PC-3 (cell line): ENCODE measurements at regions not wholly inside any gene's neighbourhood (a gene's known extent, or its start where the extent isn't known, plus 50 kb on each side); places are given as distances from the start of the nearest gene placed in this dataset.

Source experiments
- ATAC-seq: fragments of 200-7000 bp; cut with Tn5 transposase; 2 replicates; pipeline ENCODE4 v1.9.1; 2020; ENCODE audit warnings: mild to moderate bottlenecking, moderate library complexity
- BruUV-seq: library from RNA; stranded (reverse); fragments of 400-500 nt; replicated peaks from 2 replicates; lab custom pipeline; 2021; lab: Mats Ljungman, UMichigan
- CTCF ChIA-PET: fragments of 300-600 bp; sonication (Branson Sonifier 250); formaldehyde crosslinking; loops from one replicate; lab custom pipeline; 2022; ENCODE audit warnings: antibody characterized with exemption; lab: Charles Lee
- POLR2A ChIA-PET: fragments of 300-600 bp; sonication (Branson Sonifier 250); formaldehyde crosslinking; loops from one replicate; lab custom pipeline; 2022; ENCODE audit warnings: antibody characterized with exemption; ENCODE audit not compliant: unreplicated experiment; lab: Charles Lee
- DNase-seq: peaks from one replicate; pipeline ENCODE4 v3.0.0-alpha.2; 2015
- H2AFZ ChIP-seq: fragments of 300-600 bp; sonication (generic); 2 replicates; pipeline ENCODE4 v1.6.0; 2016; ENCODE audit warnings: antibody characterized with exemption, low read length
- H3F3A ChIP-seq: fragments of 300-600 bp; sonication (generic); one replicate; pipeline ENCODE4 v1.6.0; 2017; ENCODE audit warnings: antibody characterized with exemption, low read length, control low read depth, mild to moderate bottlenecking; ENCODE audit not compliant: unreplicated experiment
- H3K27ac ChIP-seq: fragments of 300-600 bp; sonication (generic); 2 replicates; pipeline ENCODE4 v1.5.1; 2016; ENCODE audit warnings: mild to moderate bottlenecking, low read length
- H3K27me3 ChIP-seq: fragments of 300-600 bp; sonication (generic); 2 replicates; pipeline ENCODE4 v1.6.1; 2016; ENCODE audit warnings: low read length, mixed read lengths
- H3K36me3 ChIP-seq: fragments of 300-600 bp; sonication (generic); 2 replicates; pipeline ENCODE4 v1.6.1; 2016; ENCODE audit warnings: low read depth, mixed run types, low read length, mixed read lengths
- H3K4me1 ChIP-seq: fragments of 300-600 bp; sonication (generic); 2 replicates; pipeline ENCODE4 v1.5.1; 2016; ENCODE audit warnings: low read length; ENCODE audit not compliant: insufficient read depth
- H3K4me2 ChIP-seq: fragments of 300-600 bp; sonication (generic); 2 replicates; pipeline ENCODE4 v1.6.0; 2016; ENCODE audit warnings: low read length
- H3K4me3 ChIP-seq: fragments of 300-600 bp; sonication (generic); 2 replicates; pipeline ENCODE4 v1.5.1; 2016; ENCODE audit warnings: mild to moderate bottlenecking, low read length, mixed read lengths
- H3K79me2 ChIP-seq: fragments of 300-600 bp; sonication (generic); 2 replicates; pipeline ENCODE4 v1.6.1; 2017; ENCODE audit warnings: low read length, mixed read lengths
- H3K9ac ChIP-seq: fragments of 300-600 bp; sonication (generic); 2 replicates; pipeline ENCODE4 v1.6.0; 2016; ENCODE audit warnings: mild to moderate bottlenecking, low read length
- H3K9me2 ChIP-seq: fragments of 300-600 bp; sonication (generic); replicated peaks from 2 replicates; pipeline ENCODE4 v1.6.1; 2016; ENCODE audit warnings: mixed run types, low read length, mixed read lengths
- H3K9me3 ChIP-seq: fragments of 300-600 bp; sonication (generic); 2 replicates; pipeline ENCODE4 v1.6.1; 2016; ENCODE audit warnings: low read length, mixed read lengths
- H4K20me1 ChIP-seq: fragments of 300-600 bp; sonication (generic); 2 replicates; pipeline ENCODE4 v1.6.1; 2016; ENCODE audit warnings: low read length, mixed read lengths
- CTCF ChIP-seq: fragments of 300-600 bp; sonication (generic); conservative IDR thresholded peaks from 2 replicates; pipeline ENCODE4 v1.5.1; 2017; ENCODE audit warnings: antibody characterized with exemption, low read depth, mild to moderate bottlenecking, low read length
- EZH2 ChIP-seq: fragments of 300-600 bp; sonication (generic); IDR thresholded peaks from one replicate; pipeline ENCODE4 v1.6.1; 2017; ENCODE audit warnings: antibody characterized with exemption, mild to moderate bottlenecking, low read length; ENCODE audit not compliant: unreplicated experiment
- EZH2phosphoT487 ChIP-seq: fragments of 300-600 bp; sonication (generic); IDR thresholded peaks from 2 replicates; pipeline ENCODE4 v1.6.1; 2018; ENCODE audit warnings: mild to moderate bottlenecking, antibody characterized with exemption, low read length, borderline replicate concordance
- intact Hi-C: fragments of 100-400 bp; cut with micrococcal nuclease; formaldehyde crosslinking; loops from 2 replicates; pipeline ENCODE4 v1.9.0; 2023

DNA sequence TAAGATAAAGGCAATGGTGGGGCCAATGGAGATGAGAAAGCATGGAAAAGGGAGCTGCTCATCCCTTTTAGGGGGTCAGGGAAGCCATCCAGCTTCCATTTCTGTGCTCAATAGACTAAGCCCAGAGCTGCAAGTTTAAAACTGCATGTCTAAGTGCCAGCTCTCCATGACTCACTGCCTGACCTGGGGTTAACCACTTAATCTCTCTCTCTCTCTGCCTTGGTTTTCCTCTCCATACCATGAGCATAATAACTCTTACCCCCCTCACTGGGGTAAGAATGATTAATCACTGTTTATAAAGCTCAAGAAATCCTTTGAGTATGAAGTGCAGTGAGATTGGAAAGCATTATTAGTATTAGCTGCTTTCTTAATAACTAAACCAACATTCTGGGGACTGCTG, 1382.4 kb upstream of the WWC1 start:
- Histone ChIP-seq H3K36me3 (no peaks in the 10 kb centered on the region), H3K4me2 (no peak overlapping the region), H3K27me3 (no peaks in the 10 kb centered on the region), H3F3A (no peaks in the 10 kb centered on the region), H3K9me3 (no peaks in the 10 kb centered on the region), H3K79me2 (no peaks in the 10 kb centered on the region), H3K9me2 (no peaks in the 10 kb centered on the region), H3K27ac (no peak overlapping the region), H3K9ac (no peak overlapping the region), H2AFZ (no peak overlapping the region), H4K20me1 (no peaks in the 10 kb centered on the region), H3K4me3 (no peak overlapping the region), H3K4me1 (no peaks in the 10 kb centered on the region)
- DNase-seq (peak; percentile 31), ATAC-seq (no peak)
- ChIA-PET POLR2A (no interaction called here), CTCF (no interaction called here)
- no TSS peak for BruUV-seq
- intact Hi-C loops = no loop called here
- TF ChIP-seq EZH2phosphoT487 = no peak

- Histone ChIP-seq H3K4me2 (no peak overlapping the region), H3K27ac (no peak overlapping the region), H3K4me3 (no peak overlapping the region), H2AFZ (no peak overlapping the region), H3K36me3 (no peaks in the 10 kb centered on the region), H3K27me3 (no peaks in the 10 kb centered on the region), H3K9me2 (no peaks in the 10 kb centered on the region), H3K9me3 (no peaks in the 10 kb centered on the region), H4K20me1 (no peaks in the 10 kb centered on the region), H3K9ac (no peak overlapping the region), H3F3A (no peaks in the 10 kb centered on the region), H3K79me2 (no peaks in the 10 kb centered on the region), H3K4me1 (no peaks in the 10 kb centered on the region)
- DNase-seq (no peak), ATAC-seq (no peak)
- intact Hi-C loops = no loop called here
- no peak for TF ChIP-seq EZH2phosphoT487
- ChIA-PET POLR2A (no interaction called here), CTCF (no interaction called here)
- no TSS peak for BruUV-seq
These were observed 1381.5 kb upstream of the WWC1 start for GRCh38 chr5:166909926-166910325.

- H3K4me3 ChIP-seq = no peak overlapping the region
- ChIA-PET POLR2A (no interaction called here), CTCF (no interaction called here)
- intact Hi-C loops = no loop called here
- no peaks in the 10 kb centered on the region for H3K4me1 ChIP-seq
- no peak overlapping the region for H3K9ac ChIP-seq
- no peaks in the 10 kb centered on the region for H3F3A ChIP-seq
- DNase-seq = no peak
- no peak overlapping the region for H3K27ac ChIP-seq
- no peaks in the 10 kb centered on the region for H3K79me2 ChIP-seq
- no peaks in the 10 kb centered on the region for H3K27me3 ChIP-seq
- H3K9me2 ChIP-seq = no peaks in the 10 kb centered on the region
- no peak overlapping the region for H2AFZ ChIP-seq
- no peak for ATAC-seq
- no peak for TF ChIP-seq EZH2
- no peak for TF ChIP-seq EZH2phosphoT487
- no peak for TF ChIP-seq CTCF
- H4K20me1 ChIP-seq = no peaks in the 10 kb centered on the region
- H3K9me3 ChIP-seq = no peaks in the 10 kb centered on the region
- no peaks in the 10 kb centered on the region for H3K36me3 ChIP-seq
- H3K4me2 ChIP-seq = no peak overlapping the region
- BruUV-seq = no TSS peak
These were observed 1380.5 kb upstream of the WWC1 start for GRCh38 chr5:166910995-166911394.

GRCh38 chr5:166916021-166916420, 1375.4 kb upstream of the WWC1 start:
- no peaks in the 10 kb centered on the region for H3K27me3 ChIP-seq
- H3K9ac ChIP-seq = no peak overlapping the region
- no peaks in the 10 kb centered on the region for H3K36me3 ChIP-seq
- ATAC-seq (no peak), DNase-seq (no peak)
- H4K20me1 ChIP-seq = no peaks in the 10 kb centered on the region
- no peaks in the 10 kb centered on the region for H3K9me3 ChIP-seq
- POLR2A ChIA-PET = no interaction called here
- no peak overlapping the region for H2AFZ ChIP-seq
- BruUV-seq = no TSS peak
- no peak for TF ChIP-seq EZH2phosphoT487
- TF ChIP-seq EZH2 = no peak
- TF ChIP-seq CTCF = no peak
- no peaks in the 10 kb centered on the region for H3K4me1 ChIP-seq
- H3K9me2 ChIP-seq = no peaks in the 10 kb centered on the region
- CTCF ChIA-PET = no interaction called here
- no peak overlapping the region for H3K4me3 ChIP-seq
- H3K79me2 ChIP-seq = no peaks in the 10 kb centered on the region
- intact Hi-C loops = no loop called here
- H3K27ac ChIP-seq = no peak overlapping the region
- no peaks in the 10 kb centered on the region for H3F3A ChIP-seq
- no peak overlapping the region for H3K4me2 ChIP-seq
